H1 (cell line): ENCODE measurements at regions not wholly inside any gene's neighbourhood (a gene's known extent, or its start where the extent isn't known, plus 50 kb on each side); places are given as distances from the start of the nearest gene placed in this dataset.

Source experiments
- CTCF ChIA-PET: fragments of 300-600 bp; sonication (Branson Sonifier 250); formaldehyde crosslinking; loops from one replicate; lab custom pipeline; 2021; ENCODE audit not compliant: partially characterized antibody; lab: Charles Lee
- POLR2A ChIA-PET: fragments of 300-600 bp; sonication (Branson Sonifier 250); formaldehyde crosslinking; loops from one replicate; lab custom pipeline; 2021; ENCODE audit warnings: inconsistent platforms; ENCODE audit not compliant: partially characterized antibody; lab: Charles Lee
- DNase-seq, 2 experiments: peaks; one replicate each; pipeline versions ENCODE4 v3.0.0 to v3.0.0-alpha.2; 2010 to 2022; ENCODE audit warnings: low spot score in 2 of 2, low read depth in 1 of 2, mixed read lengths in 1 of 2
- FAIRE-seq: peaks from 2 replicates; lab custom pipeline; 2011; peaks lifted over from hg19 to GRCh38; lab: Jason Lieb, UNC
- H2AFZ ChIP-seq: 2 replicates; pipeline ENCODE4 v1.8.1; 2012; ENCODE audit warnings: low read length, inconsistent platforms
- H2AK5ac ChIP-seq: 2 replicates; pipeline ENCODE4 v1.6.1; 2013; ENCODE audit warnings: low read depth, low read length
- H2BK120ac ChIP-seq: replicated peaks from 2 replicates; pipeline ENCODE3; 2013; ENCODE audit warnings: low read depth, low read length, inconsistent platforms
- H2BK12ac ChIP-seq: 2 replicates; pipeline ENCODE4 v1.6.1; 2013; ENCODE audit warnings: low read depth, low read length
- H2BK15ac ChIP-seq: 2 replicates; pipeline ENCODE4 v1.6.1; 2013; ENCODE audit warnings: low read length
- H2BK20ac ChIP-seq: 2 replicates; pipeline ENCODE4 v1.6.1; 2013; ENCODE audit warnings: low read length
- H2BK5ac ChIP-seq: 2 replicates; pipeline ENCODE4 v1.6.1; 2013; ENCODE audit warnings: low read depth, low read length
- H3K14ac ChIP-seq: 2 replicates; pipeline ENCODE4 v1.6.1; 2013; ENCODE audit warnings: inconsistent platforms; ENCODE audit not compliant: insufficient read length
- H3K18ac ChIP-seq: 2 replicates; pipeline ENCODE4 v1.6.1; 2013; ENCODE audit warnings: low read length; ENCODE audit errors: extremely low read depth
- H3K23ac ChIP-seq: 2 replicates; pipeline ENCODE4 v1.6.1; 2013; ENCODE audit warnings: inconsistent platforms; ENCODE audit not compliant: insufficient read length
- H3K23me2 ChIP-seq: 2 replicates; pipeline ENCODE4 v1.6.1; 2013; ENCODE audit warnings: low read depth, low read length
- H3K27ac ChIP-seq: 2 replicates; pipeline ENCODE4 v1.6.1; 2011; ENCODE audit warnings: low read depth, low read length, inconsistent platforms
- H3K27me3 ChIP-seq, 4 experiments: replicated peaks in 1 of 4; 1 replicate in 1 of 4; 2 replicates in 3 of 4; pipeline versions ENCODE4 v1.6.1 to v1.8.1; 2011 to 2013; ENCODE audit warnings: low read length in 3 of 4, mild to moderate bottlenecking in 3 of 4, inconsistent platforms in 2 of 4, mixed read lengths in 2 of 4, moderate library complexity in 1 of 4; ENCODE audit not compliant: control insufficient read depth in 3 of 4, insufficient read depth in 3 of 4; ENCODE audit errors: extremely low read depth in 1 of 4
- H3K36me3 ChIP-seq, 4 experiments: 2 replicates each; pipeline versions ENCODE4 v1.6.1 to v1.8.1; 2011 to 2013; ENCODE audit warnings: mild to moderate bottlenecking in 4 of 4, low read length in 3 of 4, moderate library complexity in 2 of 4, control low read depth in 1 of 4, inconsistent platforms in 1 of 4; ENCODE audit not compliant: insufficient read depth in 4 of 4, control insufficient read depth in 2 of 4
- H3K4ac ChIP-seq: replicated peaks from 2 replicates; pipeline ENCODE3; 2013; ENCODE audit warnings: low read length, low read depth, mixed read lengths, inconsistent platforms; ENCODE audit not compliant: insufficient read length
- H3K4me1 ChIP-seq, 4 experiments: replicated peaks in 1 of 4; 1 replicate in 1 of 4; 2 replicates in 3 of 4; pipeline versions ENCODE4 v1.6.1 to v1.8.1; 2011 to 2013; ENCODE audit warnings: low read length in 3 of 4, inconsistent platforms in 2 of 4, mixed read lengths in 1 of 4; ENCODE audit not compliant: insufficient read depth in 4 of 4, control insufficient read depth in 3 of 4
- H3K4me2 ChIP-seq, 2 experiments: 2 replicates each; pipeline versions ENCODE4 v1.6.1 to v1.8.1; 2011 to 2013; ENCODE audit warnings: low read depth in 2 of 2, low read length in 2 of 2, control low read depth in 1 of 2, inconsistent platforms in 1 of 2, mild to moderate bottlenecking in 1 of 2; ENCODE audit not compliant: insufficient read depth in 1 of 2
- H3K4me3 ChIP-seq, 4 experiments: fragments of 200-600, 300-600 bp in 1 of 4; sonication (generic), shearing (Covaris generic), sonication (Bioruptor Twin) in 1 of 4; 2 replicates each; pipeline versions ENCODE4 v1.5.1 to v1.8.1; 2011 to 2016; ENCODE audit warnings: low read length in 4 of 4, low read depth in 3 of 4, control low read depth in 2 of 4, inconsistent platforms in 2 of 4, mild to moderate bottlenecking in 2 of 4, mixed read lengths in 1 of 4, moderate library complexity in 1 of 4; ENCODE audit not compliant: insufficient read depth in 2 of 4; ENCODE audit errors: extremely low read depth in 1 of 4
- H3K56ac ChIP-seq: replicated peaks from 2 replicates; pipeline ENCODE3; 2013; ENCODE audit warnings: low read depth, mild to moderate bottlenecking, mixed read lengths, low read length, inconsistent platforms; ENCODE audit not compliant: insufficient read length
- H3K79me1 ChIP-seq: 2 replicates; pipeline ENCODE4 v1.6.1; 2013; ENCODE audit warnings: low read depth, low read length, control low read depth
- H3K79me2 ChIP-seq, 2 experiments: 2 replicates each; pipeline versions ENCODE4 v1.6.1 to v1.8.1; 2012 to 2013; ENCODE audit warnings: low read length in 2 of 2, mild to moderate bottlenecking in 2 of 2, inconsistent platforms in 1 of 2; ENCODE audit not compliant: insufficient read depth in 2 of 2, control insufficient read depth in 1 of 2
- H3K9ac ChIP-seq, 4 experiments: replicated peaks in 1 of 4; 1 replicate in 1 of 4; 2 replicates in 3 of 4; pipeline versions ENCODE4 v1.6.1 to v1.8.1; 2011 to 2013; ENCODE audit warnings: low read depth in 3 of 4, low read length in 3 of 4, control low read depth in 2 of 4, mild to moderate bottlenecking in 2 of 4, moderate library complexity in 2 of 4, inconsistent platforms in 1 of 4; ENCODE audit errors: extremely low read depth in 1 of 4
- H3K9me3 ChIP-seq, 2 experiments: 2 replicates each; pipeline versions ENCODE4 v1.6.1 to v1.8.1; 2012 to 2013; ENCODE audit warnings: mild to moderate bottlenecking in 2 of 2, moderate library complexity in 2 of 2, control low read depth in 1 of 2, inconsistent platforms in 1 of 2, low read depth in 1 of 2, low read length in 1 of 2, mixed read lengths in 1 of 2; ENCODE audit not compliant: insufficient read depth in 2 of 2
- H4K20me1 ChIP-seq, 2 experiments: replicated peaks in 1 of 2; 2 replicates each; pipeline versions ENCODE3 to v1.8.1; 2011 to 2013; ENCODE audit warnings: inconsistent platforms in 2 of 2, low read length in 2 of 2, mild to moderate bottlenecking in 1 of 2; ENCODE audit not compliant: insufficient read depth in 2 of 2, control insufficient read depth in 1 of 2
- H4K5ac ChIP-seq: 2 replicates; pipeline ENCODE4 v1.6.1; 2013; ENCODE audit warnings: low read length, low read depth, mixed read lengths, inconsistent platforms; ENCODE audit not compliant: insufficient read length
- H4K8ac ChIP-seq: 2 replicates; pipeline ENCODE4 v1.8.0; 2013; ENCODE audit warnings: mild to moderate bottlenecking, moderate library complexity, low read length, inconsistent platforms; ENCODE audit not compliant: insufficient read depth; ENCODE audit errors: extremely low read depth
- H4K91ac ChIP-seq: replicated peaks from 2 replicates; pipeline ENCODE3; 2013; ENCODE audit warnings: low read length, mixed read lengths, inconsistent platforms; ENCODE audit not compliant: insufficient read length
- TAF1 ChIP-seq: IDR thresholded peaks from 2 replicates; pipeline ENCODE4 v1.6.1; 2011; ENCODE audit warnings: mild to moderate bottlenecking, low read depth, low read length
- WGBS, 2 experiments: shearing (Covaris generic) in 1 of 2; methylation state at CpG; one replicate each; pipeline versions ENCODE4 v1.1.6 to v1.1.7; 2013 to 2015; ENCODE audit warnings: low lambda C conversion rate in 2 of 2, mixed read lengths in 2 of 2, inconsistent platforms in 1 of 2, low coverage in 1 of 2, missing lambda C conversion rate in 1 of 2; ENCODE audit not compliant: insufficient replicate concordance in 2 of 2, insufficient coverage in 1 of 2, insufficient read length in 1 of 2; ENCODE audit errors: extremely low coverage in 1 of 2, missing lambda C conversion rate in 1 of 2; 5-methylcytosine and 5-hydroxymethylcytosine counted together
- TF ChIP-seq, protein P1 (sequence below): IDR thresholded peaks from 2 replicates; pipeline ENCODE4 v1.6.1; 2011; ENCODE audit warnings: low read length, improper control_type of control experiment

- CTCF ChIA-PET = no interaction called here
- no peak overlapping the region for H2AK5ac ChIP-seq
- no peaks in the 10 kb centered on the region for H3K27me3 ChIP-seq
- FAIRE-seq (no peak), DNase-seq (no peak)
- H3K79me2 ChIP-seq = no peaks in the 10 kb centered on the region
- H3K4me1 ChIP-seq = no peaks in the 10 kb centered on the region
- H3K23me2 ChIP-seq = no peaks in the 10 kb centered on the region
- H4K91ac ChIP-seq = no peak overlapping the region
- no peak overlapping the region for H3K56ac ChIP-seq
- H3K4me3 ChIP-seq = no peak overlapping the region
- H3K36me3 ChIP-seq = no peaks in the 10 kb centered on the region
- H3K27ac ChIP-seq = no peak overlapping the region
- H4K5ac ChIP-seq = no peak overlapping the region
- POLR2A ChIA-PET = no interaction called here
- no peaks in the 10 kb centered on the region for H4K20me1 ChIP-seq
- H3K79me1 ChIP-seq = no peaks in the 10 kb centered on the region
- no peak overlapping the region for H2BK5ac ChIP-seq
- H2BK20ac ChIP-seq = no peak overlapping the region
- H3K9ac ChIP-seq = no peak overlapping the region
- H3K9me3 ChIP-seq = no peaks in the 10 kb centered on the region
- H4K8ac ChIP-seq = no peak overlapping the region
- no peak overlapping the region for H3K23ac ChIP-seq
- no peak overlapping the region for H2BK120ac ChIP-seq
- no peak overlapping the region for H2BK15ac ChIP-seq
- H3K14ac ChIP-seq = no peak overlapping the region
- H3K4me2 ChIP-seq = no peak overlapping the region
- no peak overlapping the region for H3K18ac ChIP-seq
- no peak for TF ChIP-seq TAF1
- TF ChIP-seq, protein P1, sequence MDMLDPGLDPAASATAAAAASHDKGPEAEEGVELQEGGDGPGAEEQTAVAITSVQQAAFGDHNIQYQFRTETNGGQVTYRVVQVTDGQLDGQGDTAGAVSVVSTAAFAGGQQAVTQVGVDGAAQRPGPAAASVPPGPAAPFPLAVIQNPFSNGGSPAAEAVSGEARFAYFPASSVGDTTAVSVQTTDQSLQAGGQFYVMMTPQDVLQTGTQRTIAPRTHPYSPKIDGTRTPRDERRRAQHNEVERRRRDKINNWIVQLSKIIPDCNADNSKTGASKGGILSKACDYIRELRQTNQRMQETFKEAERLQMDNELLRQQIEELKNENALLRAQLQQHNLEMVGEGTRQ = no peak
- H2BK12ac ChIP-seq = no peak overlapping the region
- no peak overlapping the region for H3K4ac ChIP-seq
- H2AFZ ChIP-seq = no peak overlapping the region
- 91% methylated on average over 6 of the region's 6 CpGs; no CpG with 5 or more reads in 1 of the 2 experiments for WGBS, 2 experiments
Observed at GRCh38 chr3:145936971-145937370, 224.0 kb downstream of the PLOD2 start.
